CD4-positive, alpha-beta memory T cell (primary cell): ENCODE measurements at regions not wholly inside any gene's neighbourhood (a gene's known extent, or its start where the extent isn't known, plus 50 kb on each side); places are given as distances from the start of the nearest gene placed in this dataset.

Experiments used
- CTCF ChIA-PET: fragments of 350-600 bp; sonication (Branson Sonifier 250); formaldehyde crosslinking; loops from one replicate; lab custom pipeline; 2021; ENCODE audit warnings: inconsistent platforms; ENCODE audit not compliant: partially characterized antibody; lab: Charles Lee
- POLR2A ChIA-PET: fragments of 350-600 bp; sonication (Branson Sonifier 250); formaldehyde crosslinking; loops from one replicate; lab custom pipeline; 2021; ENCODE audit not compliant: partially characterized antibody; lab: Charles Lee
- DNase-seq, 5 donors: peaks; one replicate each; pipeline versions ENCODE4 v3.0.0 to v3.0.0-alpha.2; 2020 to 2022; ENCODE audit warnings: mixed read lengths in 1 of 5
- H3K27ac ChIP-seq: one replicate; pipeline ENCODE4 v1.7.0; 2013; ENCODE audit warnings: low read depth, low read length
- H3K27me3 ChIP-seq: 2 replicates; pipeline ENCODE4 v1.7.0; 2013; ENCODE audit warnings: mild to moderate bottlenecking, low read length, moderate library complexity; ENCODE audit not compliant: insufficient read depth
- H3K36me3 ChIP-seq: 2 replicates; pipeline ENCODE4 v1.7.0; 2013; ENCODE audit warnings: mild to moderate bottlenecking, low read length, moderate library complexity; ENCODE audit not compliant: insufficient read depth
- H3K4me1 ChIP-seq: 2 replicates; pipeline ENCODE4 v1.7.0; 2013; ENCODE audit warnings: mild to moderate bottlenecking, low read length, moderate library complexity; ENCODE audit not compliant: insufficient read depth
- H3K4me3 ChIP-seq, 2 donors: one replicate each; pipeline ENCODE4 v1.7.0; 2013; ENCODE audit warnings: low read length in 2 of 2, mild to moderate bottlenecking in 1 of 2
- H3K9me3 ChIP-seq, 2 donors: one replicate each; pipeline ENCODE4 v1.7.0; 2013; ENCODE audit warnings: low read length in 2 of 2, control low read depth in 1 of 2; ENCODE audit not compliant: control insufficient read depth in 1 of 2
- H3K27ac Mint-ChIP-seq, 7 donors: one replicate each; pipeline ENCODE4 v1.8.0; 2020 to 2021; ENCODE audit warnings: mixed read lengths in 7 of 7, mild to moderate bottlenecking in 6 of 7, inconsistent platforms in 3 of 7, moderate library complexity in 3 of 7
- H3K27me3 Mint-ChIP-seq, 2 donors: one replicate each; pipeline ENCODE4 v1.8.0; 2020 to 2021; ENCODE audit warnings: mixed read lengths in 2 of 2
- H3K36me3 Mint-ChIP-seq, 2 donors: one replicate each; pipeline ENCODE4 v1.8.0; 2020 to 2021; ENCODE audit warnings: mixed read lengths in 2 of 2, inconsistent platforms in 1 of 2, mild to moderate bottlenecking in 1 of 2
- H3K4me1 Mint-ChIP-seq, 4 donors: one replicate each; pipeline ENCODE4 v1.8.0; 2020 to 2021; ENCODE audit warnings: mixed read lengths in 4 of 4, mild to moderate bottlenecking in 1 of 4
- H3K4me3 Mint-ChIP-seq, 8 donors: one replicate each; pipeline ENCODE4 v1.8.0; 2020 to 2021; ENCODE audit warnings: mixed read lengths in 8 of 8, mild to moderate bottlenecking in 7 of 8, moderate library complexity in 6 of 8, inconsistent platforms in 3 of 8
- H3K9me3 Mint-ChIP-seq, 8 donors: one replicate each; pipeline ENCODE4 v1.8.0; 2020 to 2021; ENCODE audit warnings: mixed read lengths in 8 of 8, mild to moderate bottlenecking in 5 of 8, inconsistent platforms in 3 of 8, moderate library complexity in 1 of 8
- intact Hi-C: fragments of 100-400 bp; cut with micrococcal nuclease; formaldehyde crosslinking; loops from one replicate; pipeline ENCODE4 v1.15.1; 2023

DNA sequence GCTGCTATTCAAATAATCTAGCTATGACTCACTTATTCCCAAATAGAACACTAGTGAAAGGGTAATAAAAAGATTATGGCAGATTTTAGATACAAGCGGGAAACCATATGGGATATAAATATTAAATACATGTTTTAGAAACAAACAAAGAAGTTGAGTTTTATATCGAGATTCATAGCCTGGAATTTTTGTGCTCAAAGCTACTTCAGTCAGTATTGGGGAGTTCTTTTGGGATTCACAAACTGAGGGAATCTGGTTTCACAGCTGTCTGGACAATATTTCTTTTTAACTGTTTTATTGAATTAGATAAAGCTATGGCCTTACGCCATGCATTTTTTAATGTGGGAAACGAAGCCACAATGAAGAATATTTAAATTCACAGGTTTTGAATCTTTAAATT is 257.1 kb upstream of the PCDH20 start:
- Mint-ChIP-seq H3K4me3 (no peak overlapping the region), H3K36me3 (no peaks in the 10 kb centered on the region), H3K9me3 (peaks cover 0 to 13% (median 3%) of the 10 kb centered on the region in 8 donors), H3K27ac (no peak overlapping the region), H3K27me3 (no peaks in the 10 kb centered on the region), H3K4me1 (no peaks in the 10 kb centered on the region)
- POLR2A ChIA-PET = no interaction called here
- CTCF ChIA-PET = no interaction called here
- DNase-seq = no peak
- Histone ChIP-seq H3K36me3 (no peaks in the 10 kb centered on the region), H3K27ac (no peak overlapping the region), H3K9me3 (peaks cover 0 to 2% of the 10 kb centered on the region in 2 donors), H3K27me3 (no peaks in the 10 kb centered on the region), H3K4me3 (no peak overlapping the region), H3K4me1 (no peaks in the 10 kb centered on the region)
- intact Hi-C loops = no loop called here

DNA sequence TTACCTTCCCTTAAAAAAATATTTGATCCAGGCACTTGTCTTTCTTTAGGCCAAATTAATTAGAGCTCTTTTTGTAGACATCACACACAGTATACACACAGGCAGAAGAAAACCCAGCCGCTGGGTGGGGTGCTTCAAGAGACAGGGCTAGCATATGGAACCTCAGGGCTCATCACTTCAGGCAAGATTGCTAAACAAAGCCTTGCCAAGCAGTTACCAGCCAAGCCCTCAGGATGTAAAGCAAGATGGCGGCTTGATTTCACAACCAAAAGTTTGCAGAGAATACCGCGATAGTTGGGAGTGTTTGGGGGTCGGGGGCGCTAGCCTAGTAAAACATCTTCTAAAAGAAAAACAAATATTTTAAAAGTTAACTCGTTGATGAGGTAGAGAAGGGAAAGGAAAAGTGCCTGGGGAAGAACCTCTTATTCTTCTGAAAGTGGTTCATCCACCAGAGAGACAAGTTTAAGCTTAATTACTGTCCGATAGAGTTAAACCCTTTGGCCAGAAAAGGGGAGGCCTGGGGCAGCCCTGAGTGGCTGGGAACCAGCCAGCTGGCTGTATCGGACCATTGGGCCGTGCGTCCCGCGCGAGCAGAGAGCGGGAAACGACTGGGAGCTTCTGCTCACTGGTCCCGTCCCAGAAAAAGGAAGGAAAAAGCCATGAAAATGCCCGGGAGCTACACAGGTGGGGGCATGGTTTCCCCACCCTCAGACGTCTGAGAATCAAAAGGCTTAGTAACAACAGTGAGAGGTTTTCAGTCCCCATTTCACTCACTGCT is 254.9 kb upstream of the PCDH20 start:
- H3K9me3 ChIP-seq = peaks cover 0 to 5% of the 10 kb centered on the region in 2 donors
- H3K4me3 Mint-ChIP-seq = no peak overlapping the region
- no peaks in the 10 kb centered on the region for H3K36me3 ChIP-seq
- H3K36me3 Mint-ChIP-seq = no peaks in the 10 kb centered on the region
- no peaks in the 10 kb centered on the region for H3K27me3 Mint-ChIP-seq
- H3K9me3 Mint-ChIP-seq = peaks cover 0 to 18% (median 6%) of the 10 kb centered on the region in 8 donors
- POLR2A ChIA-PET = no interaction called here
- no peaks in the 10 kb centered on the region for H3K4me1 ChIP-seq
- H3K27me3 ChIP-seq = no peaks in the 10 kb centered on the region
- H3K27ac ChIP-seq = no peak overlapping the region
- CTCF ChIA-PET = no interaction called here
- H3K4me3 ChIP-seq = no peak overlapping the region
- H3K4me1 Mint-ChIP-seq = no peaks in the 10 kb centered on the region
- DNase-seq = no peak
- intact Hi-C loops = no loop called here
- no peak overlapping the region for H3K27ac Mint-ChIP-seq

DNA sequence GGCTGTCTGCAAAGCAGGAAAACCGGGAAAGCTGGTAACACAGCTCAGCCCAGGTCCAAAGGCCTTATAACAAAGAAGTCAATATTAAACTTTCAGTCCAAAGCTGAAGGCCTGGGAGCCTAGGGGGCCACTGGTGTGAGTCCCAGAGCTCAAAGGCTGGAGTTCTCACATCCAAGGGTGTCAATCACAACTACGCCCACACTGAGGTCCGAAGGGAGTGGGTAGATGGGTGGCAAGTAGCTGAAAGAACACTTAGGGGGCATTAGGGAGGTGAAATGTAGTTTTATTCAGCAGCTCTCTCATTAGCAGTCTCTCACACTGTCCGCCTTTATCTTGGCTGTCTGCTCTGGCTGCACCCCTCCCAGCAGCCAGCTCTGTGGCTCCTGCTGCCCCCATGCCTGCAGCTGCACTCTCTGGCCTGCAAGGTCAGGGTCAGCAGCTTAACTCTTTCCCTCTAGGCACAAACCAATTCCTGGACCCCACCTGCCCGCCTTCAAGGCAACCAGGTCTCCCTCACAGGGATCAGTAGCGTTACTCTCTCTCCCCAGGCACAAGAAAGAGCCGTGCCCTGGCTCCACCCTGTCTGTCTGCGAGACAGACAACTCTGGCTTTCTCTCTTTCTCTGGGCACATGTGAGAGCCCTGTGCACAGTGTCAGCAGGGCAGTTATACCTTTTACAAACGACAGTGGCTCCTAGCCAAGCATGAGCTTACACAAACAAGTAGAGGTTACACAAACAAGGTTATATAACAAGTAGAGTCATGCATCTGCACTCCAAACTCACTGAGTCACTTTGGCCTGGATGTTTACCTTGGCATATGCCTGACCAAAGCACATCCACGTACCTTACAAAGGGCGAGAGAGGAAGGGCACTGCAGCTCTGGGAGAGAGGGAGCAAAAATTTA is 249.4 kb upstream of the PCDH20 start:
- H3K36me3 ChIP-seq = no peaks in the 10 kb centered on the region
- DNase-seq = no peak
- H3K27me3 ChIP-seq = no peaks in the 10 kb centered on the region
- ChIA-PET POLR2A (no interaction called here), CTCF (no interaction called here)
- no peaks in the 10 kb centered on the region for H3K4me1 Mint-ChIP-seq
- H3K27ac Mint-ChIP-seq = no peak overlapping the region
- peaks cover 0 to 15% (median 3%) of the 10 kb centered on the region in 8 donors for H3K9me3 Mint-ChIP-seq
- no peak overlapping the region for H3K4me3 Mint-ChIP-seq
- H3K36me3 Mint-ChIP-seq = no peaks in the 10 kb centered on the region
- no peak overlapping the region for H3K27ac ChIP-seq
- intact Hi-C loops = no loop called here
- H3K27me3 Mint-ChIP-seq = no peaks in the 10 kb centered on the region
- H3K9me3 ChIP-seq = peaks cover 0 to 5% of the 10 kb centered on the region in 2 donors
- H3K4me1 ChIP-seq = no peaks in the 10 kb centered on the region
- no peak overlapping the region for H3K4me3 ChIP-seq

DNA sequence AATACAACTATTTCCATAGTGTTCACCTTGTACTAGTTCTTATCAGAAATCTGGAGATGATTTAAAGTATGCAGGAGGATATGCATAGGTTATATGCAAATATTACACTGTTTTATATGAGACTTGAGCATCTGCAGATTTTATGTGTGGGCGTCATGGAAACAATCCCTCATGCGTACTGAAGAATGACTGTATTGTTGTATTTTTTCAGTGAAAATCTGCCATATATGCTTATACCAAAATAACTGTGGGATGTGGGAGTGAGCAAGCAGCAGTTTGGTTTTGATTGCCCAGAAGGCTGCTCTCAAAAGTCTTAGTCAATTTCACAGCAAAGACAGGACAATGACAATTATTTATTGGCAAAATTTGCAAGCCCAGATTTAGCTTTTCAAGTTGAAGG is 238.8 kb upstream of the PCDH20 start:
- ChIA-PET POLR2A (no interaction called here), CTCF (no interaction called here)
- H3K27me3 ChIP-seq = no peaks in the 10 kb centered on the region
- Mint-ChIP-seq H3K9me3 (peaks cover 2 to 20% (median 9%) of the 10 kb centered on the region in 8 donors), H3K27me3 (no peaks in the 10 kb centered on the region), H3K4me3 (no peak overlapping the region), H3K27ac (no peak overlapping the region), H3K36me3 (no peaks in the 10 kb centered on the region), H3K4me1 (no peaks in the 10 kb centered on the region)
- no peak overlapping the region for H3K4me3 ChIP-seq
- H3K36me3 ChIP-seq = no peaks in the 10 kb centered on the region
- intact Hi-C loops = no loop called here
- no peak for DNase-seq
- H3K4me1 ChIP-seq = no peaks in the 10 kb centered on the region
- no peaks in the 10 kb centered on the region for H3K9me3 ChIP-seq
- H3K27ac ChIP-seq = no peak overlapping the region

DNA sequence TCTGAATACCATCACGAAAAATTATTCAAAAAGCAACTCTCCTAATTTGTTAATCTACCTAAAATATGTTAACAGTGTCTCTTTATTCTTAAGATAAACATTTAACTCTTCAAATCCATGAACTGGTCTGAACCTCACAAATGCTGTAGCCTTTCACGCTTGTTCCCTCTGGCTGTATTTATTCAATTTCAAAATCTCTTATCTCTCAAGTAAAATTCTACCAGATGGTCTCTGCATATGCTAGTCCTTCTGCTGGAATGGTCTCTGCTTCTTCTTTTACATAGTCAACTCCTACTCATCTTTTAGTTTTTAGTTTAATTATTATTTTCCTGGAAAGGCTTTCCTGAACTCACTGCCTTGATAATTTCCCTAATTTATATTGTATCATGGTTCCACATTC is 232.9 kb upstream of the PCDH20 start:
- Mint-ChIP-seq H3K36me3 (no peaks in the 10 kb centered on the region), H3K27ac (no peak overlapping the region), H3K9me3 (peaks cover 0 to 25% (median 7%) of the 10 kb centered on the region in 8 donors), H3K27me3 (no peaks in the 10 kb centered on the region), H3K4me1 (no peaks in the 10 kb centered on the region), H3K4me3 (no peak overlapping the region)
- POLR2A ChIA-PET = no interaction called here
- intact Hi-C loops = no loop called here
- H3K27me3 ChIP-seq = no peaks in the 10 kb centered on the region
- H3K36me3 ChIP-seq = no peaks in the 10 kb centered on the region
- DNase-seq = no peak
- no peak overlapping the region for H3K27ac ChIP-seq
- H3K4me1 ChIP-seq = no peaks in the 10 kb centered on the region
- no peak overlapping the region for H3K4me3 ChIP-seq
- CTCF ChIA-PET = no interaction called here
- no peaks in the 10 kb centered on the region for H3K9me3 ChIP-seq

DNA sequence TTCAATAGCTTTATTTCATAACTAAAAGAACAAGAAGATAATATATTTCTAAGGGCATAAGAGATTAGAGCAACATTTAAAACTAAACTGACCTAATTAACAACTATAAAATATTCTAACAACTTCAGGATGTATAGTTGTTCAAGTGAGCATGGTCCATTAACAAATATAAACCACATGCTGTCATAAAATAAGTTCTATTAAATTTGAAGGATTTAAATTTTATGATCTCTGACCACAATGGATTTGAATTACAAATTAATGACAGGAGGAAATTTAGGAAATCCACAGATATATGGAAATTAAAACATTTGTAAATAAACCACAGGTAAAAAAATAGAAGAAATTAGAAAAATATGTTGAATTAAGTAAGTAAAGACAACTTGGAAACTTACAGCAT is 196.5 kb upstream of the PCDH20 start:
- POLR2A ChIA-PET = no interaction called here
- no peaks in the 10 kb centered on the region for H3K36me3 ChIP-seq
- Mint-ChIP-seq H3K4me3 (no peak overlapping the region), H3K27ac (no peak overlapping the region), H3K4me1 (no peaks in the 10 kb centered on the region), H3K9me3 (peaks cover 0 to 12% (median 5%) of the 10 kb centered on the region in 8 donors), H3K36me3 (no peaks in the 10 kb centered on the region), H3K27me3 (no peaks in the 10 kb centered on the region)
- no peaks in the 10 kb centered on the region for H3K9me3 ChIP-seq
- intact Hi-C loops = no loop called here
- no peak overlapping the region for H3K27ac ChIP-seq
- H3K4me1 ChIP-seq = no peaks in the 10 kb centered on the region
- H3K27me3 ChIP-seq = no peaks in the 10 kb centered on the region
- CTCF ChIA-PET = no interaction called here
- no peak overlapping the region for H3K4me3 ChIP-seq
- no peak for DNase-seq

DNA sequence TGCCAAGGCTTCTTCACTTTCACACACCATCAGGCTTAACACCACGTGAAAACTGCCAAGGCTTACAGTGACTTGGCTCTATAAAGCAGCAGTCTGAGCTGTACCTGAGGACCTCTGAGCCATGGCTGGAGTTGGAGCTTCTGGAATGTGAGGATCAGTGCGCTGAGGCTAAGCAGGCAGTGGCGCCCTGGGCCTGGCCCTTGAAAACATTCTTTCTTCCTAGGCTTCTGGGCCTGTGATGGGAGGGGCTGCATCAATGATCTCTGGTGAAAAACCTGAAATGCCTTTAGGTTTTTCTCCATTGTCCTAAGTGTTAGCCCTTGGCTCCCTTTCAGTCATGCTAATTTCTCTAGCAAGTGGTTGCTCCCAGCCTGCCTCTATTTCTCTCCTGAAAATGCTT is 192.5 kb upstream of the PCDH20 start:
- no peaks in the 10 kb centered on the region for H3K36me3 ChIP-seq
- no peaks in the 10 kb centered on the region for H3K4me1 ChIP-seq
- Mint-ChIP-seq H3K36me3 (no peaks in the 10 kb centered on the region), H3K4me3 (no peak overlapping the region), H3K4me1 (no peaks in the 10 kb centered on the region), H3K9me3 (peaks cover 0 to 18% (median 11%) of the 10 kb centered on the region in 8 donors), H3K27me3 (no peaks in the 10 kb centered on the region), H3K27ac (no peak overlapping the region)
- no peaks in the 10 kb centered on the region for H3K9me3 ChIP-seq
- no peak for DNase-seq
- ChIA-PET POLR2A (no interaction called here), CTCF (no interaction called here)
- intact Hi-C loops = no loop called here
- H3K27ac ChIP-seq = no peak overlapping the region
- H3K4me3 ChIP-seq = no peak overlapping the region
- no peaks in the 10 kb centered on the region for H3K27me3 ChIP-seq
